GOT3 (cell line): ENCODE measurements at regions not wholly inside any gene's neighbourhood (a gene's known extent, or its start where the extent isn't known, plus 50 kb on each side); places are given as distances from the start of the nearest gene placed in this dataset.
"Not testable (repeated sequence)": the region's sequence is repeated elsewhere in the genome, so short reads cannot be mapped to it uniquely, and the experiment has no call there.

Experiments
- DNase-seq: peaks from one replicate; lab custom pipeline; 2025; ENCODE audit warnings: mixed read lengths; lab: John Stamatoyannopoulos, UW

DNA sequence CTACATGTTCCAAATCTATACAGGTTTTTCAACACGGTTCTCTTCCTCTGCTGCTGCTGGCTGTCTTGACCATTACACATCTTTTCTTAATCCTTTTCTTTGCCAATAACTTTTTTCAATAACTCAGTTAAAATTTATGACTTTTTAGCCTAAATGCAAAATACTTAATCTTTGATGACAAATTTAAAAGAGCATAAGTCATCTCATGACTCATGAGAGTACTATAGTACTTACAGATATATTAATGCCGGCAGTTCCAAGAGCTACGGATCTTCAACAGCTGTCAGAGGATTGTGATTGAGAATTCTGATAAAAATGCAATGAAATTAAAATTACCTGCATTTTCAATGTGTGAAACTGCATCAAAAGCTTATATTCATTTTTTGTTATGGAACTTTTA lies 105.5 kb downstream of the KPNA2 start:
- no peak for DNase-seq

DNA sequence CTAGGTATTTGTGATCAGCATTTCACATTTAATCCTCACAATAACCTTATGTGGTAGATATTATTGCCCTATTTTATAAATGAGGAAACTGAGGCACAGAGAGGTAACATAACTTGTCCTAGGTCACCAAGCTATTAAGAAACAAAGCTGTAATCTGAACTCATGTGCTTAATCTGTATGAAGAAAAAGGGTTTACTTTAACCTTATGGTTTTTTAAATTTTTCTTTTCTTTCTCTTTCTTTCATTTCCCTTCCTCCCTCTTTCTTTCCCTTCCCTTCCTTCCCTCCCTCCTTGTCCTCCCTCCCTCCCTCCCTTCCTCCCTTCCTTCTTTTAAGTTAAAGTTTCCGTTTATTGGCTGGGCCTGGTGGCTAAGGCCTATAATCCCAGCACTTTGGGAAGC lies 105.2 kb upstream of the AMZ2 start:
- DNase-seq: no peak

DNA sequence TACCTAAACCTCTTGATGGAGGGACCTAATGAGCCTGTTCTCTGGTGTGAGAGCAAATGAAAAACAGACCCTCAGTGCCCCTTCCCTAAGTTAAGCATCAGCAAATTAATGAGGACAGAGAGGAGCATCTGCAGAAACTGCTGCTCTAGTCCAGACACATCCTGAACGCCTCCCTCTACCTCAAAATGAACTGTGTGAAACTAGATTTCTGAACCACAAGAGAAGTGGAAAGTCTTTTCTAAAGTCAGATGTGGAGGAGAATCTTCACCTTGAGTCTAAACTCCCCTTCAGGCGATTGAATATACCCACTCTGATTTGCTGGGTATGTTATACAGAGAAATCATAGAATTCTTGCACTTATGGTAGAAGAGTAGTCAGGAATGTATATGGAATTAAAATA lies 104.4 kb upstream of the AMZ2 start:
- DNase-seq: no peak

DNA sequence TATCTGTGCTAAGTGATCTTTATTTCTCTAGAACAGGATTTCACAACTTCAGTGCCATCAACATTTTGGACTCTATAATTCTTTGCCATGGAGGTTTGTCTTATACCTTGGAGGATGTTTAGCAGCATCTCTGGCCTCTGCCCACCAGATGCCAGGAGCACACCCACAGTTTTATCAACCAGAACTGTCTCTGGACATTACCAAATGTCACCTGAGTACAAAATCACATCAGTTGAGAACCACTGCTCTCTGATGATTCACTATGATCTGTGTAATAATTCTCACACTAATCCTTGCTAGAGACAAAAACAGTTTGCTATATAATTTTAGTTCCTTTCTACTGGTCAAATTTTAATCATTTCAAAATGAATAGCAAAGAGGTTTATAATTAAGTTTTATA lies 102.8 kb upstream of the AMZ2 start:
- DNase-seq: no peak

DNA sequence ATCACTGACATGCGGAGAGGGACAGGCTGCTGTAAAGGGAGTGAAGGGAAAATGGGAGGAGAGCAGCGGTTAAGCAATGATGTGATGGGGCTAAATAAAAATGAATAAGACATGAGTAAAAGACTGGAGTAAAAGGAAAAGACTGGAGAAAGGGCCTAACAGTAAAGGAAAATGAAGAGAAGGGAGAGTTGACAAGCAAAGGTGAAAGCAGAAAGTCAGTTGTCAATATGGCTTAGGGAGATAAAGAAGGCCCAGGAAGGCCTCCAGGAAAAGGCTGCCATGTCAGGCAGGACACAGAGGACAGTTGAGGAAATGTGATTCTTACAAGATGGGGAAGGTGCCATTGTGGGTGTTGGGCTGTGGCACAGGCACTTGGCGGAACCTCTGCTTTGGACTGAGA lies 98.9 kb upstream of the AMZ2 start:
- DNase-seq: no peak

DNA sequence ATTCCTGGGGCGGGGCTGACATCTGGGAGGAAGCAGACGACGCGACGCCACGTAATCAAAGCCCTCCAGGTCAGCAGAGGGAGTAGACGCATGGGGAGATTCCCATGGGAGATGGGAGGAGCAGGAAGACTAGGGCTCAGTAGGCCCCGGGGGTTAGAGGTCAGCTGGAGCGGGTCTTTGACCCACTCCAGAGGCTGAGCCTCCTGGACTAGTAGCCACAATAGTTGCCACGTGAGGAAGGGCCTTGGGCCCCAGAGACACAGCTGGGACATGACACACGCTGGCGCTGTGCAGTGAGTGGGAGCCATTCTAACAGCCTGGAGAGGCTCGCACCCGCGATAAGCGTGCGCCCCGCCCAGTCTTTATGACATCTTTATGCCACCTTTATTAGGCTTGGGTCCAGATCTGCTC lies 95.7 kb upstream of the AMZ2 start:
- DNase-seq: no peak

DNA sequence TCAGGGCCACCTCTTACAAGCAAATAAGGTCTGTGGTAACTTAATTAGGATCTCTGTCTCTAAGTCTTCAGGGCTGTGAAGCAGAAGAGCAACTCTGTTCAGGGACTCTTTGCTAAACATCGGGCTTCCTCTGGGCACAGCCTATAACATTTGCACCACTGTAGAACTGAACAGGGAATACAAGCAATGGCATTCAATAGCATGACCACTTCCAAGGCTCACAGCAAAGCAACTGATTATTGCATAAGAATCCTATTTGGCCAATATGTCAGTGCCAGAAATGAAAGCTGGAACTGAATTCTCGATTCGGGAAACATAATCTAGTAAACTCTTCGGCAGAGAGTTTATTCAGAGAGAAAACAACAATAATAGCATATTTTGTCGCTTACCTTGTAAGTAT lies 92.2 kb upstream of the AMZ2 start:
- no peak for DNase-seq

GRCh38 chr17:68161644-68162428 lies 86.0 kb upstream of the AMZ2 start:
- DNase-seq: no peak

DNA sequence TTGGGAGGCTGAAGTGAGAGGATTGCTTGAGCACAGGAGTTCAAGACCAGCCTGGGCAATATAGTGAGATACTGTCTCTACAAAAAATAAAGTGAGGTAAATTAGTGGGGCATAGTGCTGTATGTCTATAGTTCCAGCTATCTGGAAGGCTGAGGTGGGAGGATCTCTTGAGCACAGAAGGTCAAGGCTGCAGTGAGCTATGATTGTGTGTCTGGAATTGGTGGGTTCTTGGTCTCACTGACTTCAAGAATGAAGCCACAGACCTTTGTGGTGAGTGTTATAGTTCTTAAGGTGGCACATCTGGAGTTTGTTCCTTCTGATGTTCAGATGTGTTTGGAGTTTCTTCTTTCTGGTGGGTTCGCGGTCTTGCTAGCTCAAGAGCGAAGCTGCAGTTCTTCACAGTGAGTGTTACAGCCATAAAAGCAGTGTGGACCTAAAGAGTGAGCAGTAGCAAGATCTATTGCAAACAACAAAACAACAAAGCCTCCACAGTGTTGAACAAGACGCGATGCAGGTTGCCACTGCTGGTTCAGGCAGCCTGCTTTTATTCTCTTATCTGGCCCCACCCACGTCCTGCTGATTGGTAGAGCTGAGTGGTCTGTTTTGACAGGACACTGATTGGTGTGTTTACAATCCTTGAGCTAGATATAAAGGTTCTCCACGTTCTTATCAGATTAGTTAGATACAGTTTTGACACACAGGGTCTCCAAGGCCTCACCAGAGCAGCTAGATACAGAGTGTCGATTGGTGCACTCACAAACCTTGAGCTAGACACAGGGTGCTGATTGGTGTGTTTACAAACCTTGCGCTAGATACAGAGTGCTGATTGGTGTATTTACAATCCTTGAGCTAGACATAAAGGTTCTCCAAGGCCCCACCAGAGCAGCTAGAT lies 79.3 kb upstream of the AMZ2 start:
- DNase-seq: not testable (repeated sequence)

DNA sequence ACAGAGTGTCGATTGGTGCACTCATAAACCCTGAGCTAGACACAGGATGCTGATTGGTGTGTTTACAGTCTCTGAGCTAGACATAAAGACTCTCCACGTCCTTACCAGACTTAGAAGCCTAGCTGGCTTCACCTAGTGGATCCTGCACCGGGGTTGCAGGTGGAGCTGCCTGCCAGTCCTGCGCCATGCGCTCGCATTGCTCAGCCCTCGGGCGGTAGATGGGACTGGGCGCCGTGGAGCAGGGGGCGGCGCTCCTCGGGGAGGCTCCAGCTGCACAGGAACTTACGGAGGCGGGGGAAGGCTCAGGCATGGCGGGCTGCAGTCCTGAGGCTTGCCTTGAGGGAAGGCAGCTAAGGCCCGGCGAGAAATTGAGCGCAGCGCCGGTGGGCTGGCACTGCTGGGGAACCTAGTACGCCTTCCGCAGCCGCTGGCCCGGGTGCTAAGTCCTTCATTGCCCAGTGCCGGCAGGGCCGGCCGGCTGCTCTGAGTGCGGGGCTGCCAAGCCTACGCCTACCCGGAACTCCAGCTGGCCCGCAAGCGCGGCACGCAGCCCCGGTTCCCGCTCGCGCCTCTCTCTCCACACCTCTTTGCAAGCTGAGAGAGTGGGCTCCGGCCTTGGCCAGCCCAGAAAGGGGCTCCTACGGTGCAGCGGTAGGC lies 78.5 kb upstream of the AMZ2 start:
- not testable (repeated sequence) for DNase-seq

- no peak for DNase-seq
Observed at GRCh38 chr17:68169840-68170239, 78.0 kb upstream of the AMZ2 start.

GRCh38 chr17:68170246-68170645 lies 77.6 kb upstream of the AMZ2 start:
- DNase-seq: no peak

DNA sequence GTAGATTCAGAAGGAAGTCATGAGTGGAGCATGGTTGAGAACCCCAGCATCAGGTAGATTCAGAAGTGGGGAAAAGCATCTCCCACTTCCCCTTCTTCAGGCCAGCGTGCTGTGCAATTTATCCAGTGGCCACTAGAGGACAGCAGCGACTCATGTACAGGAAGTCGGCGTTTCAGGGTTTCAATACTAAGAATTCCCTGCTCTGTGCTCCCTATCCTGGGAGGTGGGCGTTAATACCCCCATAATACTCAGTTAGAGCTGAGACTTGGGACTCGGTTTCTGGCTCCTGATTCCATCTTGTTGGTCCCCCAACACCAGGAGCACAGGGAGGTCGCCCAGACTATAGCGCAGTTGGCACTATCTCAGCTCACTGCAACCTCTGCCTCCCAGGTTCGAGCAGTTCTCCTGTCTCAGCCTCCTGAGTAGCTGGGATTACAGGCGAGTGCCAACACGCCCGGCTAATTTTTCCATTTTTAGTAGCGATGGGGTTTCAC lies 75.3 kb upstream of the AMZ2 start:
- DNase-seq: no peak

DNA sequence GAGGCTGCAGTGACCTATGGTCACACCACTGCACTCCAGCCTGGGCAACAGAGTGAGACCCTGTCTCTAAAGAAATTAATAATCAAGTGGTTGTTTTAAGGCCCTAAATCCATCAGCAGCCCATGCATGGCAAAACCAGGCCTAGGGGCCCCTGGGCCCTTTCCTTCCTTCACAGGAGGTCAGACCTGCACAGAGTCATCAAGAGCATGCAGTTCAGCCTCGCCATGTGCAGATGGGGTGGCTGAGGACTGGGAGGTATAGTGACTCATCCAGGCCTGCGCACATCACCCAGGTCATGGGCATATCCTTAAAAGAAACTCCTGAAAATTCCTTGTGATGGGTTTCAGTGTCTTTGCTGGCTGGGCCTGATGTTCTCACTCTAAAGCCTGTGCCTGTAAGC lies 72.4 kb upstream of the AMZ2 start:
- no peak for DNase-seq

DNA sequence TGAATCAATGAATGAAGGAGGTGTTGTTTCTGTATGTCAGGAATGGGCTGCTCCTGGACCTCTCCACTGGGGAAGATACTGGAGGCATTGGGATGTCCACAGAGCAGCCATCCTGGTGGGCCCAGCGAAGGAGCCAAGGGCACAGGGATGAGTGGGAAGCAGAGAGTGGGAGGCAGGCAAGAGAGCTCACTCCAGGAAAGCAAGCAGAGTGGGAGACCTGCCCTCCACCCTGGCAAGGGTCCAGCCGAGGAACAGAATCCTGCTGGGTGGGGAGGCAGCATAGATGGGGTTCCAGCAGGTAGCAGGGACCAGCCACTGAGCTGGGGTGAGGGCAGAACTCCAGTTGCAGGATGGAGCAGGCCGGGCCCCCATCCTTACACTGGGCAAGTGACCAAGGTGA lies 71.9 kb upstream of the AMZ2 start:
- no peak for DNase-seq

GRCh38 chr17:68176718-68177117 lies 71.1 kb upstream of the AMZ2 start:
- DNase-seq: no peak

DNA sequence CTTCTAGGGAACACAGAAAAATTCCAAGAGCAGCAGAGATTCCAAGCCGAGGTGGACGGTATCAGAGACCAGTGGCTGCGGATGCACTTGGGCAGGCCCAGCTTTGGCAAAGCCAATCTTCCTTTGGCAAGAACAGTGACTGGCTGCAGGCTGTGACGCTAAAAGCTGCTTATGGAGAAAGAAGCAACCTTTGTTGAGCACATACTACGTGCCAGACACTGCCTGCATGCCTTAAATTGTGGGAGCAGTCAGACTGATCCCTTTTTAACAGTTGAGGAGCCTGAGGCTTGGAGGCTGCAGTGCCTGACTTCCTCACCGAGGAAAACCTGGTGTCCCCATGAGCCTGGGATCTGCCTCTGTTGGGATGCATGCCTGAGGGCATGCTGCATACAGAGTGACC lies 69.0 kb upstream of the AMZ2 start:
- no peak for DNase-seq

DNA sequence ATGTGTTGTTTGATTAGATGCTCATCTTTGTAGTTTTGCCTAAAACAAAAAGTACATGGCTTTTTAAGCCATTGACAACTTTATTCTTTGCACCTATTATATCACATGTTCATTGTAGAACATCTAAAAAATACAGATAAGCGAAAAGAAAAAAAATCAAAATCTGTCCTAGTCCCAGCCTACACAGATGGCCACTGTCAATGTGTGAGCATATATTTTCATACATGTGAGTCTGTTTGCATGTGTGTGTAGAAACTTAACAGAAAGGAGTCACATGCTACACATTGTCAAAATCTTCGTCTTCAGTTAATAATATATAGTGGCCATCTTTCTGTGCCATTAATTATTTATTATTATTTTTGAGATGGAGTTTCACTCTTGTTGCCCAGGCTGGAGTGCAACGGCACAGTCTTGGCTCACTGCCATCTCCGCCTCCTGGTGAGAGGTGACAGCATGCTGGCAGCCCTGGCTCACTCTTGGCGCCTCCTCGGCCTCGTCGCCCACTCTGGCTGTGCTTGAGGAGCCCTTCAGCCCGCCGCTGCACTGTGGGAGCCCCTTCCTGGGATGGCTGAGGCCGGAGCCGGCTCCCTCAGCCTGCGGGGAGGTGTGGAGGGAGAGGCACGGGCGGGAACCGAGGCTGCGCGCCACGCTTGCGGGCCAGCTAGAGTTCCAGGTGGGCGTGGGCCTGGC lies 68.5 kb upstream of the AMZ2 start:
- DNase-seq: no peak

DNA sequence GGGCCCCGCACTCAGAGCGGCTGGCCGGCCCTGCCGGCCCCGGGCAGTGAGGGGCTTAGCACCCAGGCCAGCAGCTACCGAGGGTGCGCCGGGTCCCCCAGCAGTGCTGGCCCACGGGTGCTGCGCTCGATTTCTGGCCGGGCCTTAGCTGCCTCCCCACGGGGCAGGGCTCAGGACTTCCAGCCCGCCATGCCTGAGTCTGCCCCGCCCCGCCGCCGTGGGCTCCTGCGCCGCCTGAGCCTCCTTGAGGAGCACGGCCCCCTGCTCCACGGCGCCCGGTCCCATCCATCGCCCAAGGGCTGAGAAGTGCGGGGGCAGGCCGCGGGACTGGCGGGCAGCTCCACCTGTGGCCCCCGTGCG lies 67.9 kb upstream of the AMZ2 start:
- no peak for DNase-seq

DNA sequence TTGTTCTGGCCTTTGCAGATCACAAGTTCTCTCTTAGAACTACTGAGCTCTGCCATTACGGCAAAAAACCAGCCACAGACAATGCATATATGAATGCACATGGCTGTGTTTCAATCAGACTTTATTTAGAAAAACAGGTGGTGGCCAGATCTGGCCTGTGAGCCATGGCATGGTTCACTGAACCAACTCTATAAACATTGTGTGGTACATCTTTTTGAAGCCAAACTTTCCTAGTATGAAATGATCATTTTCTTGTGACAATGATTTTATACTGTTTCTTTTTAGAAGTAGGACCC lies 65.9 kb upstream of the AMZ2 start:
- no peak for DNase-seq

- no peak for DNase-seq
Observed at GRCh38 chr17:68182940-68183551, 64.8 kb upstream of the AMZ2 start.

DNA sequence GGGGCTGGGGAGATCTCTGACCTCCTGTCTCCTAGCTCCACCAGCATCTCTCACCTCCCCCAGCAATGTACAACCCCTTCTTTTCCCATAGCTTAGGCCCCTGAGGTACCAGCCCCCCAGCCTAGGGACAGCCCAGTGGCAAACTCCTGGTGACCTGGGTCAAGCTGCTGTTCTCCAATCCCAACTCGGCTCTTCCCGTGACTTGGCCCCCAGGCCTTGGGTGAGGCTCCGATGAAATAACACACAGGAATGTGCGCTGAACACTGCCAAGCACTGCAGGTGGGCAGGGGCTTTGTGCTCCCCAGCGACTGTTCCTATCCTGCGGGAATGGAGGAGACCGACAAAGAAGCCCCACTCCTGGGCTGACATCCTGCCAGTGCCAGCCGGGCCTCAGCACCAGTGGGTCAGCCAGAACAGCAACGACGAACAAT lies 63.7 kb upstream of the AMZ2 start:
- DNase-seq: no peak
